NCI-H1417 (cell line): ENCODE measurements at regions not wholly inside any gene's neighbourhood (a gene's known extent, or its start where the extent isn't known, plus 50 kb on each side); places are given as distances from the start of the nearest gene placed in this dataset.
"Not testable (repeated sequence)": the region's sequence is repeated elsewhere in the genome, so short reads cannot be mapped to it uniquely, and the experiment has no call there.

Experiments
- DNase-seq, 3 experiments: peaks; one replicate each; lab custom pipeline; 2025; lab: John Stamatoyannopoulos, UW

- DNase-seq, result no peak
Observed at GRCh38 chr6:137968901-137969300, 101.8 kb downstream of the TNFAIP3 start.

GRCh38 chr6:137969874-137970273 lies 102.8 kb downstream of the TNFAIP3 start:
- no peak for DNase-seq

- DNase-seq, result no peak
Observed at GRCh38 chr6:137970368-137970767, 103.3 kb downstream of the TNFAIP3 start.

- DNase-seq, result no peak
Observed at GRCh38 chr6:137973201-137973600, 106.1 kb downstream of the TNFAIP3 start.

- peak in 2 of 3 experiments; percentile 17 to 55 for DNase-seq
Observed at GRCh38 chr6:137975188-137975940, 108.3 kb downstream of the TNFAIP3 start.

GRCh38 chr6:137976430-137976829 lies 109.4 kb downstream of the TNFAIP3 start:
- DNase-seq, result no peak

GRCh38 chr6:137977206-137977605 lies 110.1 kb downstream of the TNFAIP3 start:
- no peak for DNase-seq

GRCh38 chr6:137977814-137978213 lies 110.8 kb downstream of the TNFAIP3 start:
- DNase-seq, result no peak

- no peak for DNase-seq
Observed at GRCh38 chr6:137978252-137978896, 111.3 kb downstream of the TNFAIP3 start.

- not testable (repeated sequence) for DNase-seq
Observed at GRCh38 chr6:137979263-137979662, 112.2 kb downstream of the TNFAIP3 start.

GRCh38 chr6:137980777-137981176 lies 113.7 kb downstream of the TNFAIP3 start:
- no peak for DNase-seq

- DNase-seq, result no peak
Observed at GRCh38 chr6:137981758-137982157, 114.7 kb downstream of the TNFAIP3 start.

GRCh38 chr6:137982418-137983189 lies 115.5 kb downstream of the TNFAIP3 start:
- no peak for DNase-seq

- DNase-seq, result no peak
Observed at GRCh38 chr6:137983269-137983668, 116.2 kb downstream of the TNFAIP3 start.

- DNase-seq, result no peak
Observed at GRCh38 chr6:137989664-137990063, 117.6 kb downstream of the PERP start.

GRCh38 chr6:137995371-137995770 lies 111.8 kb downstream of the PERP start:
- no peak for DNase-seq

- DNase-seq, result no peak
Observed at GRCh38 chr6:137998461-137999019, 108.7 kb downstream of the PERP start.

- DNase-seq, result no peak
Observed at GRCh38 chr6:137999815-138000214, 107.4 kb downstream of the PERP start.

- peak in 1 of 3 experiments; percentile 33 for DNase-seq
Observed at GRCh38 chr6:138000941-138001340, 106.3 kb downstream of the PERP start.

GRCh38 chr6:138001750-138002349 lies 105.4 kb downstream of the PERP start:
- peak; percentile 63 to 89 (median 74) for DNase-seq

GRCh38 chr6:138004430-138005287 lies 102.6 kb downstream of the PERP start:
- DNase-seq, result peak; percentile 39 to 87 (median 70)
